HL-60/S4 treated with retinoic acid at 250 ng/mL for 4 days and 3 days (cell line): ENCODE measurements at regions not wholly inside any gene's neighbourhood (a gene's known extent, or its start where the extent isn't known, plus 50 kb on each side); places are given as distances from the start of the nearest gene placed in this dataset.

Experiments
- in situ Hi-C: fragments of 300-500 bp; cut with MboI; formaldehyde crosslinking; loops from 2 replicates; pipeline ENCODE4 v1.7.0; 2022; ENCODE audit warnings: low sequenced_read_pairs

GRCh38 chr2:203812294-203813221 lies 55.0 kb upstream of the CTLA4 start:
- in situ Hi-C loops: loop anchor here (25.0 kb wide), 2 partner anchors 325 to 1225 kb away; no protein-coding TSS in a partner anchor

GRCh38 chr2:203813684-203814083 lies 53.9 kb upstream of the CTLA4 start:
- in situ Hi-C loops: loop anchor here (25.0 kb wide), 2 partner anchors 326 to 1226 kb away; no protein-coding TSS in a partner anchor

DNA sequence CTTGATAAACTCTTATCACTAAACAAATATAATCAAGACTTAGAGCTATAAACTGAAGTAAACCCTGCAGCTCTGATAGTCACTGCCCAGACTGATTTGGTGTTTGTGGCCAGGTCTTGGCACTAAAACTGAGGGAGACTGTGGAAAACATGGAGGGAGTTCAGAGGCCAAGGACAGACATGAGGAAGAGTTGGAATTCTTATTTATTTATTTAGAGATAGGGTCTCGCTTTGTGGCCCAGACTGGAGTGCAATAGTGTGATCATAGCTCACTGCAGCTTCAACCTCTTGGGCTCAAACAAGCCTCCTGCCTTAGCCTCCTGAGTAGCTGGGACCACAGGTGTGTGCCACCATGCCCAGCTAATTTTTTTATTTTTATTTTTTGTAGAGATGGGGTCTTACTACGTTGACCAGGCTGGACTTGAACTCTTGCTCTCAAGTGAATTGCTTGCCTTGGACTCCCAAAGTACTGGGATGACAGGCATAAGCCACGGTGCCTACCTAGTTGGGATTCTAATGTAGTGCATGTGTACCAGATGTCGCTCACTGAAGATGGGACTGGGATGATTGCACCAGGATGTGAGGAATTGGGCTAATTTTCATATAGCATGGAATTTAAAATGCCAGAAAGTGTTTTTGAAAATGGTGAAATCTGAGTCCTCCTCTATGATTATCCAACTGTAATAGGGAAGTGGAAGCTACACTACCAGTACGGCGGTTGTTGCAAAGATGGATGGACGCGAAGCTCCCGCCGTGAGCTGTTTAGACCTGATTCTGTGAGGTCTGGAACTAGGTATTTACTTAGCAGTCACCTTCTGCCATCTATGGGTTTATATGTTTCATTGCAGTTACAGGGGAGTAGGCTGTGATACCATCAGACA lies 52.7 kb upstream of the CTLA4 start:
- in situ Hi-C loops: loop anchor here (25.0 kb wide), 2 partner anchors 328 to 1228 kb away; no protein-coding TSS in a partner anchor

- in situ Hi-C loops: loop anchor here (25.0 kb wide), 2 partner anchors 328 to 1228 kb away; no protein-coding TSS in a partner anchor
Measured at GRCh38 chr2:203815541-203815898, 52.1 kb upstream of the CTLA4 start.

DNA sequence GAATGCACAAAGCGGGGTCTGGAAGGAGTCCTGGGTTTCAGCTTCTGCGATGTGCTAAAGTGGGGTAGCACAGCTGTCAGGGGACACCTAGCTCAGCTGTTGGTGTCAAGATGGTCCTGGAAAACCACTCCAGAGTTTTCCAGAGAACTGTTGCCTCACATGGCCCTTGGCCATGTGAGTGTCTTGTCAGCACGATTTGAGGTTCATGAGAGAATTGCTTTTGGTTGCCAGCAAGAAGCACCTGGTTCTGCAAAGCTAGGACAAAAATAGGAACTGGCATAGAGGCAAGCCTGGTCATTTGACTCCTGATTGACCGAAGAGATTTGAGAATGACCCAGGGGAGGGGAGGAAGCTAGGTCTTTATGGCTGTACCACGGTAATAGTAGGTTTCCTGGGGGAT lies 50.4 kb upstream of the CTLA4 start:
- in situ Hi-C loops: loop anchor here (25.0 kb wide), 2 partner anchors 330 to 1230 kb away; no protein-coding TSS in a partner anchor
